ENCODE measurements at regions not wholly inside any gene's neighbourhood (a gene's known extent, or its start where the extent isn't known, plus 50 kb on each side); places are given as distances from the start of the nearest gene placed in this dataset.

DNA sequence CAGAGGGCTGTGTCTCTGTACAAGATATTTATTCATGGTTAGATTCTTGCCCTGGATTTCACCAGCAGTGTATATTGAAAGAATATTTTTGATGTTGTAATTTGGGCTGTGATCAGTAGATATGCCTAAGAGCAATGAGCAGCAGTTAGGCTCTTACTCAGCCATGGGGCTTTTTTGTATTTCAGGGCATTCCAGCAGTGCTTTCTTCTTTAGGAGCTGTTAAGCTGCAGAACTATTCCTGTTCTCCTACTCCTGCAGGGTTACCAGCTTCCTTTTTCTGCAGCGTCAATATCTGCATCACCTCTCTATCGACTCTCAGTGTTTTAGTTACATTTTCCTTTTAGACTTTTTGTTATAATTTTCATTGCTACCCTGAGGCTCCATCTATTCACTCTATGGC, 206.2 kb downstream of the SLCO4C1 start:
- Histone ChIP-seq H3K79me2 (ENCODE audit: insufficient read depth, low read length) (no peaks in the 10 kb centered on the region), H3K36me3 (ENCODE audit: insufficient read depth, low read length) (no peaks in the 10 kb centered on the region), H3K27ac (ENCODE audit: low read length) (no peak overlapping the region), H2AFZ (ENCODE audit: low read depth, low read length) (no peak overlapping the region), H3K4me2 (ENCODE audit: insufficient read depth, low read length) (no peak overlapping the region), H3K9ac (ENCODE audit: low read depth, low read length) (no peak overlapping the region), H4K20me1 (ENCODE audit: insufficient read depth, low read length) (no peaks in the 10 kb centered on the region), H3K27me3 (ENCODE audit: insufficient read depth, low read length, poor library complexity) (no peaks in the 10 kb centered on the region), H3K9me3 (ENCODE audit: insufficient read depth, low read length, severe bottlenecking) (no peaks in the 10 kb centered on the region), H3K4me3 (ENCODE audit: low read depth in 1 of 2, low read length in 2 of 2) (no peak overlapping the region), H3K4me1 (ENCODE audit: insufficient read depth, low read length) (no peaks in the 10 kb centered on the region)
- ATAC-seq (ENCODE audit: insufficient read depth, low read depth) (no peak), DNase-seq (no peak)
- TF ChIP-seq, protein P1, sequence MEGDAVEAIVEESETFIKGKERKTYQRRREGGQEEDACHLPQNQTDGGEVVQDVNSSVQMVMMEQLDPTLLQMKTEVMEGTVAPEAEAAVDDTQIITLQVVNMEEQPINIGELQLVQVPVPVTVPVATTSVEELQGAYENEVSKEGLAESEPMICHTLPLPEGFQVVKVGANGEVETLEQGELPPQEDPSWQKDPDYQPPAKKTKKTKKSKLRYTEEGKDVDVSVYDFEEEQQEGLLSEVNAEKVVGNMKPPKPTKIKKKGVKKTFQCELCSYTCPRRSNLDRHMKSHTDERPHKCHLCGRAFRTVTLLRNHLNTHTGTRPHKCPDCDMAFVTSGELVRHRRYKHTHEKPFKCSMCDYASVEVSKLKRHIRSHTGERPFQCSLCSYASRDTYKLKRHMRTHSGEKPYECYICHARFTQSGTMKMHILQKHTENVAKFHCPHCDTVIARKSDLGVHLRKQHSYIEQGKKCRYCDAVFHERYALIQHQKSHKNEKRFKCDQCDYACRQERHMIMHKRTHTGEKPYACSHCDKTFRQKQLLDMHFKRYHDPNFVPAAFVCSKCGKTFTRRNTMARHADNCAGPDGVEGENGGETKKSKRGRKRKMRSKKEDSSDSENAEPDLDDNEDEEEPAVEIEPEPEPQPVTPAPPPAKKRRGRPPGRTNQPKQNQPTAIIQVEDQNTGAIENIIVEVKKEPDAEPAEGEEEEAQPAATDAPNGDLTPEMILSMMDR (IDR thresholded peaks at IDR 0.05; ENCODE audit: borderline replicate concordance, extremely low read depth, low read length, poor library complexity, severe bottlenecking) = no peak
- TF ChIP-seq EZH2 (IDR thresholded peaks at IDR 0.05; ENCODE audit: borderline replicate concordance, low read depth, low read length, severe bottlenecking) = no peak

DNA sequence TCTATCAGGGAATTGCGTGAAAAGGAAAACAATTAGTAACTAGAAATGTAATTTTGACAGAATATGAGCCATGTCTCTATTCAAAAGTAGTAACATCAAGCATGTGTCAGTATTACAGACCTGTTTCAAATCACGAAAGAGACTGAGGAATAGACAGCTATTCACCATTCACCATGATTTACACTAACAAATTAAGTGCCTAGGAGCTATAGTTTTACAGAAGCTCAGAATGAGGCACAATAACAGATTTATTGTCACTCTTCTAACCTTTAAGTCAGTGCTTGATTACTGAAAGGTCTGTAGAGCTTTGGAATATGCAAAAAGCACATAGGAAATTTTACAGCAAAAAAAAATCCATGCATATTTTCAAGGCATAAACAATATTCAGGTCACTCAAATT, 208.2 kb downstream of the SLCO4C1 start:
- Histone ChIP-seq H4K20me1 (ENCODE audit: insufficient read depth, low read length) (no peaks in the 10 kb centered on the region), H3K27ac (ENCODE audit: low read length) (no peak overlapping the region), H3K4me2 (ENCODE audit: insufficient read depth, low read length) (no peak overlapping the region), H3K27me3 (ENCODE audit: insufficient read depth, low read length, poor library complexity) (no peaks in the 10 kb centered on the region), H3K4me1 (ENCODE audit: insufficient read depth, low read length) (no peaks in the 10 kb centered on the region), H3K9ac (ENCODE audit: low read depth, low read length) (no peak overlapping the region), H3K79me2 (ENCODE audit: insufficient read depth, low read length) (no peaks in the 10 kb centered on the region), H3K9me3 (ENCODE audit: insufficient read depth, low read length, severe bottlenecking) (no peaks in the 10 kb centered on the region), H2AFZ (ENCODE audit: low read depth, low read length) (no peak overlapping the region), H3K4me3 (ENCODE audit: low read depth in 1 of 2, low read length in 2 of 2) (no peak overlapping the region), H3K36me3 (ENCODE audit: insufficient read depth, low read length) (no peaks in the 10 kb centered on the region)
- DNase-seq (no peak), ATAC-seq (ENCODE audit: insufficient read depth, low read depth) (no peak)
- TF ChIP-seq, protein P1 (IDR thresholded peaks at IDR 0.05; ENCODE audit: borderline replicate concordance, extremely low read depth, low read length, poor library complexity, severe bottlenecking) = no peak
- TF ChIP-seq EZH2 (IDR thresholded peaks at IDR 0.05; ENCODE audit: borderline replicate concordance, low read depth, low read length, severe bottlenecking) = no peak

DNA sequence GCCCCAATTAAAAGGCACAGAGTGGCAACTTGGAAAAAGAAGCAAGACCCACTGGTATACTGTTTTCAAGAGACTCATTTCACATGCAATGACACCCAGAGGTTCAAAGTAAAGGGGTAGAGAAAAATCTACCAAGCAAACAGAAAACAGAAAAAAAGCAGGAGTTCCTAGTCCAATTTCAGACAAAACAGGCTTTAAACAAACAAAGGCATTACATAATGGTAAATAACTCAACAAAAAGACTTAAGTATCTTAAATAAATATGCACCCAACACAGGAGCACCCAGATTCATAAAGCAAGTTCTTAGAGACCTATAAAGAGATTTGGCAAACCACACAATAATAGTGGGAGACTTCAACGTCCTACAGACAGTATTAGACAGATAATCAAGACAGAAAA, 215.8 kb downstream of the SLCO4C1 start:
- TF ChIP-seq EZH2 (IDR thresholded peaks at IDR 0.05; ENCODE audit: borderline replicate concordance, low read depth, low read length, severe bottlenecking) = no peak
- TF ChIP-seq, protein P1 (IDR thresholded peaks at IDR 0.05; ENCODE audit: borderline replicate concordance, extremely low read depth, low read length, poor library complexity, severe bottlenecking) = no peak
- DNase-seq (no peak), ATAC-seq (ENCODE audit: insufficient read depth, low read depth) (no peak)
- Histone ChIP-seq H2AFZ (ENCODE audit: low read depth, low read length) (no peak overlapping the region), H3K27me3 (ENCODE audit: insufficient read depth, low read length, poor library complexity) (no peaks in the 10 kb centered on the region), H3K9ac (ENCODE audit: low read depth, low read length) (no peak overlapping the region), H3K4me1 (ENCODE audit: insufficient read depth, low read length) (no peaks in the 10 kb centered on the region), H3K27ac (ENCODE audit: low read length) (no peak overlapping the region), H3K4me2 (ENCODE audit: insufficient read depth, low read length) (no peak overlapping the region), H3K9me3 (ENCODE audit: insufficient read depth, low read length, severe bottlenecking) (no peaks in the 10 kb centered on the region), H4K20me1 (ENCODE audit: insufficient read depth, low read length) (no peaks in the 10 kb centered on the region), H3K36me3 (ENCODE audit: insufficient read depth, low read length) (no peaks in the 10 kb centered on the region), H3K4me3 (ENCODE audit: low read depth in 1 of 2, low read length in 2 of 2) (no peak overlapping the region), H3K79me2 (ENCODE audit: insufficient read depth, low read length) (no peaks in the 10 kb centered on the region)

DNA sequence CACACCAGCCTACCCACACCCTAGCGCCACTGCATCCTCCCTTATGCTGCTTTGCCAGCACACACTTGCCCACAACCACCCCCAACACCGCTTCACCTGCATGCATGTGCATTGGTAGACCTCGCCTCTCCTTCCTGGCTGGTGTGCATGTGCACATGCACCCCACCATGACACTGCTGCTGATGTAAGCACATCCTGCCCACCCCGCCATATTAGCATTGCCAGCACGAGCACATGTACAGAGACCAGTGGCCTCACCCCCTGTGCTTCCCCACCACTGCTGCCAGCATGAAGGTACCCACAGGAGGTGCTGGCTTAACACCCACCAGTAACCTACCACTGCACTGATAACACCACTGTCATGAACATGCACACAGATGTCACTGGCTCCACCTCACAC, 218.2 kb downstream of the SLCO4C1 start:
- Histone ChIP-seq H3K27ac (ENCODE audit: low read length) (no peak overlapping the region), H3K4me2 (ENCODE audit: insufficient read depth, low read length) (no peak overlapping the region), H3K4me3 (ENCODE audit: low read depth in 1 of 2, low read length in 2 of 2) (no peak overlapping the region), H3K4me1 (ENCODE audit: insufficient read depth, low read length) (no peaks in the 10 kb centered on the region), H4K20me1 (ENCODE audit: insufficient read depth, low read length) (no peaks in the 10 kb centered on the region), H3K36me3 (ENCODE audit: insufficient read depth, low read length) (no peaks in the 10 kb centered on the region), H3K79me2 (ENCODE audit: insufficient read depth, low read length) (no peaks in the 10 kb centered on the region), H3K9me3 (ENCODE audit: insufficient read depth, low read length, severe bottlenecking) (no peaks in the 10 kb centered on the region), H3K9ac (ENCODE audit: low read depth, low read length) (no peak overlapping the region), H2AFZ (ENCODE audit: low read depth, low read length) (no peak overlapping the region), H3K27me3 (ENCODE audit: insufficient read depth, low read length, poor library complexity) (no peaks in the 10 kb centered on the region)
- DNase-seq = no peak
- TF ChIP-seq EZH2 (IDR thresholded peaks at IDR 0.05; ENCODE audit: borderline replicate concordance, low read depth, low read length, severe bottlenecking) = no peak
- no peak for ATAC-seq (ENCODE audit: insufficient read depth, low read depth)

Data from DND-41 (cell line).